Naive thymus-derived CD4-positive, alpha-beta T cell (primary cell): ENCODE measurements at regions not wholly inside any gene's neighbourhood (a gene's known extent, or its start where the extent isn't known, plus 50 kb on each side); places are given as distances from the start of the nearest gene placed in this dataset.

Experiments
- ATAC-seq: fragments of 150-1000 bp; cut with Tn5 transposase; 2 replicates; pipeline ENCODE4 v1.10.0; 2021; ENCODE audit warnings: mild to moderate bottlenecking, moderate library complexity
- CTCF ChIA-PET: fragments of 350-600 bp; sonication (Branson Sonifier 250); formaldehyde crosslinking; loops from one replicate; lab custom pipeline; 2021; ENCODE audit warnings: antibody characterized with exemption; lab: Charles Lee
- POLR2A ChIA-PET: fragments of 350-600 bp; sonication (Branson Sonifier 250); formaldehyde crosslinking; loops from one replicate; lab custom pipeline; 2021; ENCODE audit warnings: antibody characterized with exemption, inconsistent platforms; lab: Charles Lee
- DNase-seq, 9 donors: peaks; one replicate each; pipeline versions ENCODE4 v3.0.0 to v3.0.0-alpha.2; 2020 to 2022; ENCODE audit warnings: mixed read lengths in 1 of 9
- H3K27ac ChIP-seq: one replicate; pipeline ENCODE4 v1.7.0; 2013; ENCODE audit warnings: mild to moderate bottlenecking, low read depth, low read length, moderate library complexity
- H3K27me3 ChIP-seq, 2 donors: one replicate each; pipeline ENCODE4 v1.7.0; 2013; ENCODE audit warnings: low read length in 2 of 2, mild to moderate bottlenecking in 2 of 2, moderate library complexity in 2 of 2; ENCODE audit not compliant: control insufficient read depth in 2 of 2, insufficient read depth in 2 of 2
- H3K36me3 ChIP-seq, 3 experiments: 1 replicate in 2 of 3; 2 replicates in 1 of 3; pipeline ENCODE4 v1.7.0; 2013; ENCODE audit warnings: low read length in 3 of 3, mild to moderate bottlenecking in 3 of 3, moderate library complexity in 1 of 3; ENCODE audit not compliant: insufficient read depth in 3 of 3, control insufficient read depth in 2 of 3
- H3K4me1 ChIP-seq, 2 donors: one replicate each; pipeline ENCODE4 v1.7.0; 2013; ENCODE audit warnings: low read length in 2 of 2, mild to moderate bottlenecking in 2 of 2, moderate library complexity in 1 of 2; ENCODE audit not compliant: control insufficient read depth in 2 of 2, insufficient read depth in 2 of 2
- H3K4me3 ChIP-seq: 2 replicates; pipeline ENCODE4 v1.7.0; 2013; ENCODE audit warnings: mild to moderate bottlenecking, low read length
- H3K9me3 ChIP-seq, 3 experiments: 1 replicate in 2 of 3; 2 replicates in 1 of 3; pipeline ENCODE4 v1.7.0; 2013; ENCODE audit warnings: low read length in 3 of 3; ENCODE audit not compliant: control insufficient read depth in 2 of 3
- H3K27ac Mint-ChIP-seq, 9 donors: one replicate each; pipeline ENCODE4 v1.8.0; 2020 to 2022; ENCODE audit warnings: mixed read lengths in 9 of 9, mild to moderate bottlenecking in 8 of 9, moderate library complexity in 5 of 9, inconsistent platforms in 2 of 9
- H3K27me3 Mint-ChIP-seq, 5 donors: one replicate each; pipeline ENCODE4 v1.8.0; 2021 to 2022; ENCODE audit warnings: mixed read lengths in 5 of 5, mild to moderate bottlenecking in 1 of 5
- H3K36me3 Mint-ChIP-seq, 5 donors: one replicate each; pipeline ENCODE4 v1.8.0; 2020 to 2022; ENCODE audit warnings: mixed read lengths in 5 of 5, mild to moderate bottlenecking in 3 of 5, inconsistent platforms in 1 of 5
- H3K4me1 Mint-ChIP-seq, 7 donors: one replicate each; pipeline ENCODE4 v1.8.0; 2020 to 2022; ENCODE audit warnings: mixed read lengths in 7 of 7, mild to moderate bottlenecking in 3 of 7, inconsistent platforms in 1 of 7
- H3K4me3 Mint-ChIP-seq, 10 donors: one replicate each; pipeline ENCODE4 v1.8.0; 2020 to 2022; ENCODE audit warnings: mild to moderate bottlenecking in 10 of 10, mixed read lengths in 10 of 10, moderate library complexity in 6 of 10, inconsistent platforms in 2 of 10
- H3K9me3 Mint-ChIP-seq, 11 donors: one replicate each; pipeline ENCODE4 v1.8.0; 2020 to 2022; ENCODE audit warnings: mixed read lengths in 11 of 11, mild to moderate bottlenecking in 4 of 11, inconsistent platforms in 1 of 11, moderate library complexity in 1 of 11
- intact Hi-C, 2 donors: fragments of 100-400 bp; cut with micrococcal nuclease; formaldehyde crosslinking; loops; one replicate each; pipeline ENCODE4 v1.15.1; 2023

GRCh38 chr4:56245547-56246232, 141.6 kb downstream of the AASDH start:
- H3K4me3 Mint-ChIP-seq, result no peak overlapping the region
- H3K36me3 ChIP-seq, result no peaks in the 10 kb centered on the region
- peaks cover 11 to 17% (median 13%) of the 10 kb centered on the region in 5 donors for H3K27me3 Mint-ChIP-seq
- H3K27ac Mint-ChIP-seq, result no peak overlapping the region
- no peaks in the 10 kb centered on the region for H3K9me3 ChIP-seq
- no peak for ATAC-seq
- H3K27me3 ChIP-seq, result no peaks in the 10 kb centered on the region
- peaks cover 0 to 2% (median 0%) of the 10 kb centered on the region in 7 donors for H3K4me1 Mint-ChIP-seq
- H3K4me3 ChIP-seq, result no peak overlapping the region
- CTCF ChIA-PET, result no interaction called here
- H3K9me3 Mint-ChIP-seq, result peaks cover 0 to 4% (median 0%) of the 10 kb centered on the region in 11 donors
- intact Hi-C loops, result no loop called here
- DNase-seq, result no peak
- H3K36me3 Mint-ChIP-seq, result peaks cover 0 to 3% (median 0%) of the 10 kb centered on the region in 5 donors
- no peak overlapping the region for H3K27ac ChIP-seq
- no peaks in the 10 kb centered on the region for H3K4me1 ChIP-seq
- POLR2A ChIA-PET, result no interaction called here

DNA sequence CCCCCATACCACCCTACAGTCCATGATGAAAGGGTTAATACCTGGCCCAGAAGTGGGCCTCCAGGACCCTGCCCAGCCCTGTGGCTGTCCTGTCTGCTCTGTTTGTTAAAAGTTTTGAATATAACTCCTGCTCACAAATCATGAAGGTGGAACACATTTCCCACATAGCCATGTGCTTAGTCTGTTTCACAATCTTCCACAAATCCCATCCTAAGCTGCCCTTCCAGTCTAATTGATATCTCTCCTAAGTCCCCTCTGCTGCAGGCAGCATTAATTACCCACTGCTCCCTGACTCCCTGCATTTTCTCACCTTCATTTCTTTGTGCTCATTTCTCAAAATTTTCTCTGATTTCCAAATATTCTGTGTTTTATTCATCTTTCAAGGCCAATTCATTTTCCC, 142.6 kb downstream of the AASDH start:
- Histone ChIP-seq H3K27ac (no peak overlapping the region), H3K27me3 (no peaks in the 10 kb centered on the region), H3K4me3 (no peak overlapping the region), H3K36me3 (no peaks in the 10 kb centered on the region), H3K9me3 (no peaks in the 10 kb centered on the region), H3K4me1 (no peaks in the 10 kb centered on the region)
- ATAC-seq (no peak), DNase-seq (no peak)
- Mint-ChIP-seq H3K27me3 (peaks cover 5 to 15% (median 12%) of the 10 kb centered on the region in 5 donors), H3K4me3 (no peak overlapping the region), H3K36me3 (peaks cover 0 to 2% (median 0%) of the 10 kb centered on the region in 5 donors), H3K4me1 (peaks cover 0 to 2% (median 0%) of the 10 kb centered on the region in 7 donors), H3K27ac (no peak overlapping the region), H3K9me3 (peaks cover 0 to 2% (median 0%) of the 10 kb centered on the region in 11 donors)
- POLR2A ChIA-PET, result no interaction called here
- intact Hi-C loops, result no loop called here
- CTCF ChIA-PET, result no interaction called here

DNA sequence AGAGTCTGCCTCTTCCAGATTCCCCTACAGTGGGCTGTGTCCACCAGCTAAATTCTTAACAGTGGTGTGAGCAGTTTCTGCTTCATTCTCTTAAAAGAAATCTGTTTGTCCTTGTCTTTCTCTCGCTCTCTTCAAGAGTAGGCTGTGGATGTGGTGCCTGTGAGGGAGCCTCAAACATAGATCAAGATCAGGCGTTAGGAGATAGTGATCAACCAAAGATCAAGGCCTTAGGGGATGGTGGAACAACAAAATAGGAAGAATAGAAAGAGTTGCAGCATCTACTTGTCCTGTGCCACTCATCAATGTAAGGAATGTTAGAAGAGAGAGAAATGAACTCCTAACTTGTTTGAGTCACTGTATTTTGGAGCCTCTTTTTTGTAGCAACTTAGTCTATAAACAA, 144.2 kb downstream of the AASDH start:
- Histone ChIP-seq H3K4me1 (no peaks in the 10 kb centered on the region), H3K27ac (no peak overlapping the region), H3K36me3 (no peaks in the 10 kb centered on the region), H3K4me3 (no peak overlapping the region), H3K27me3 (no peaks in the 10 kb centered on the region), H3K9me3 (no peaks in the 10 kb centered on the region)
- CTCF ChIA-PET, result interaction anchor here (0.6 kb wide), 1 partner anchor 1076 kb away, joined by 3 read pairs; no protein-coding TSS in a partner anchor
- H3K27ac Mint-ChIP-seq, result no peak overlapping the region
- H3K27me3 Mint-ChIP-seq, result peaks cover 5 to 14% (median 12%) of the 10 kb centered on the region in 5 donors
- H3K36me3 Mint-ChIP-seq, result no peaks in the 10 kb centered on the region
- H3K9me3 Mint-ChIP-seq, result peaks cover 0 to 2% (median 0%) of the 10 kb centered on the region in 11 donors
- H3K4me3 Mint-ChIP-seq, result no peak overlapping the region
- ATAC-seq (no peak), DNase-seq (no peak)
- intact Hi-C loops, result no loop called here
- H3K4me1 Mint-ChIP-seq, result peaks cover 0 to 2% (median 0%) of the 10 kb centered on the region in 7 donors
- POLR2A ChIA-PET, result no interaction called here

- Histone ChIP-seq H3K4me1 (no peaks in the 10 kb centered on the region), H3K36me3 (no peaks in the 10 kb centered on the region), H3K4me3 (no peak overlapping the region), H3K9me3 (no peaks in the 10 kb centered on the region), H3K27ac (no peak overlapping the region), H3K27me3 (no peaks in the 10 kb centered on the region)
- H3K27me3 Mint-ChIP-seq, result peaks cover 5 to 13% (median 10%) of the 10 kb centered on the region in 5 donors
- intact Hi-C loops, result no loop called here
- H3K4me3 Mint-ChIP-seq, result no peak overlapping the region
- ChIA-PET CTCF (no interaction called here), POLR2A (no interaction called here)
- H3K4me1 Mint-ChIP-seq, result peaks cover 0 to 2% (median 0%) of the 10 kb centered on the region in 7 donors
- ATAC-seq, result no peak
- no peaks in the 10 kb centered on the region for H3K36me3 Mint-ChIP-seq
- no peak overlapping the region for H3K27ac Mint-ChIP-seq
- peaks cover 0 to 2% (median 0%) of the 10 kb centered on the region in 11 donors for H3K9me3 Mint-ChIP-seq
- DNase-seq, result no peak
These were observed 145.8 kb downstream of the AASDH start for GRCh38 chr4:56241500-56241899.

DNA sequence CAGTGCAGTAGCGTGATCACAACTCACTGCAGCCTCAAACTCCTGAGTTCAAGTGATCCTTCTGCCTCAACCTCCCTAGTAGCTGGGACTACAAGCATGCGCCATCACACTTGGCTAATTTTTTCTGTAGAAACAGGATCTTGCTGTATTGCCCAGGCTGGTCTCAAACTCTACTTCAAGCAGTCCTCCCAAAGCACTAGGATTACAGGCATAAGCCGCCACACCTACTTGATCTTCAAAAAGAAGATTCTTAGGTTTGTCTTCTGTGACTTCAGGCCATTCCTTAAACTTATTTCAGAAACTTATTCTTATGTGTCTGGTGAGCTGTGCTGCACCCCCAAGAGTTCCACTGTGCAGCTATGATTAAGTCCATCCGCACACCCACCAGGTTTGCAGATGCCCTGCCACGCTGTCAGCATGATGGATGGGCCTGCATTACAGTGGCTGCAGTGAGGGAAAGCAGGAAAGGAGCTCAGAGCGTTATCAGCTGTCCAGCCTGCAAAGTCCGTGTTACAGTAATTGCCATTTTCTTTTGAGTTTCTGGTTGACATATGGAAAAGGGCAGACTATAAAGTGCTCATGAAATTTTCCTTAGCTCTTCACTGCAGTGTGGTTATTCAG, 146.6 kb downstream of the AASDH start:
- no peak for ATAC-seq
- POLR2A ChIA-PET, result no interaction called here
- Mint-ChIP-seq H3K27me3 (peaks cover 5 to 13% (median 10%) of the 10 kb centered on the region in 5 donors), H3K4me3 (no peak overlapping the region), H3K4me1 (peaks cover 0 to 2% (median 0%) of the 10 kb centered on the region in 7 donors), H3K36me3 (no peaks in the 10 kb centered on the region), H3K9me3 (peaks cover 0 to 2% (median 0%) of the 10 kb centered on the region in 11 donors), H3K27ac (no peak overlapping the region)
- DNase-seq, result no peak
- CTCF ChIA-PET, result no interaction called here
- Histone ChIP-seq H3K27ac (no peak overlapping the region), H3K4me3 (no peak overlapping the region), H3K27me3 (no peaks in the 10 kb centered on the region), H3K36me3 (no peaks in the 10 kb centered on the region), H3K4me1 (no peaks in the 10 kb centered on the region), H3K9me3 (no peaks in the 10 kb centered on the region)
- intact Hi-C loops, result no loop called here

- H3K4me3 Mint-ChIP-seq, result no peak overlapping the region
These were observed 149.0 kb downstream of the AASDH start for GRCh38 chr4:56238251-56238650.

More at GRCh38 chr4:56238251-56238650, 149.0 kb downstream of the AASDH start:
- Mint-ChIP-seq H3K9me3 (peaks cover 0 to 3% (median 0%) of the 10 kb centered on the region in 11 donors), H3K27me3 (peaks cover 3 to 18% (median 5%) of the 10 kb centered on the region in 5 donors), H3K4me1 (peaks cover 0 to 2% (median 0%) of the 10 kb centered on the region in 7 donors), H3K27ac (peak overlapping the region in 1 of 9 donors; percentile 6), H3K36me3 (no peaks in the 10 kb centered on the region)
- CTCF ChIA-PET, result no interaction called here
- H3K4me3 ChIP-seq, result no peak overlapping the region
- no peaks in the 10 kb centered on the region for H3K4me1 ChIP-seq
- H3K9me3 ChIP-seq, result no peaks in the 10 kb centered on the region
- no peak for DNase-seq
- no peaks in the 10 kb centered on the region for H3K36me3 ChIP-seq
- H3K27me3 ChIP-seq, result no peaks in the 10 kb centered on the region
- intact Hi-C loops, result no loop called here
- POLR2A ChIA-PET, result no interaction called here
- H3K27ac ChIP-seq, result no peak overlapping the region
- ATAC-seq, result no peak
